HEK293T (cell line): ENCODE measurements at regions not wholly inside any gene's neighbourhood (a gene's known extent, or its start where the extent isn't known, plus 50 kb on each side); places are given as distances from the start of the nearest gene placed in this dataset.

ENCODE experiments used
- CTCF ChIA-PET: fragments of 350-600 bp; formaldehyde crosslinking; extraction: SDS; loops from one replicate; lab custom pipeline; 2021; ENCODE audit warnings: antibody characterized with exemption, inconsistent platforms; lab: Yijun Ruan, JAX
- POLR2A ChIA-PET: fragments of 350-600 bp; formaldehyde crosslinking; extraction: SDS; loops from one replicate; lab custom pipeline; 2020; ENCODE audit warnings: antibody characterized with exemption, inconsistent platforms; lab: Yijun Ruan, JAX
- DNase-seq: peaks from one replicate; pipeline ENCODE4 v3.0.0; 2012; ENCODE audit warnings: mixed read lengths; ENCODE audit errors: extremely low spot score
- ARNT ChIP-seq: fragments of 450-650 bp; IDR thresholded peaks from 2 replicates; pipeline ENCODE4 v1.6.1; 2017; ENCODE audit warnings: mild to moderate bottlenecking
- BHLHE40 ChIP-seq: fragments of 450-650 bp; IDR thresholded peaks from 2 replicates; pipeline ENCODE4 v1.6.1; 2016; ENCODE audit warnings: mild to moderate bottlenecking, moderate library complexity, borderline replicate concordance
- CTBP1 ChIP-seq: fragments of 450-650 bp; IDR thresholded peaks from 2 replicates; pipeline ENCODE4 v1.6.1; 2016; ENCODE audit warnings: borderline replicate concordance
- ELF4 ChIP-seq: fragments of 450-650 bp; IDR thresholded peaks from 2 replicates; pipeline ENCODE4 v1.6.1; 2017; ENCODE audit warnings: antibody characterized with exemption
- FOXA1 ChIP-seq: fragments of 450-650 bp; IDR thresholded peaks from 2 replicates; pipeline ENCODE4 v1.6.1; 2016; ENCODE audit warnings: mild to moderate bottlenecking
- FOXK2 ChIP-seq: fragments of 450-650 bp; IDR thresholded peaks from 2 replicates; pipeline ENCODE4 v1.6.1; 2016; ENCODE audit warnings: mild to moderate bottlenecking
- FOXM1 ChIP-seq: fragments of 450-650 bp; IDR thresholded peaks from 2 replicates; pipeline ENCODE4 v1.6.1; 2017; ENCODE audit warnings: mild to moderate bottlenecking, borderline replicate concordance
- HDGF ChIP-seq: fragments of 450-650 bp; IDR thresholded peaks from 2 replicates; pipeline ENCODE4 v1.6.1; 2017; ENCODE audit warnings: antibody characterized with exemption, borderline replicate concordance
- L3MBTL2 ChIP-seq: fragments of 450-650 bp; conservative IDR thresholded peaks from 2 replicates; pipeline ENCODE4 v1.6.1; 2016; ENCODE audit warnings: mild to moderate bottlenecking
- LEF1 ChIP-seq: fragments of 450-650 bp; IDR thresholded peaks from 2 replicates; pipeline ENCODE4 v1.6.1; 2017; ENCODE audit warnings: mild to moderate bottlenecking, borderline replicate concordance
- NFRKB ChIP-seq: fragments of 450-650 bp; IDR thresholded peaks from 2 replicates; pipeline ENCODE4 v1.6.1; 2016; ENCODE audit warnings: mild to moderate bottlenecking, moderate library complexity
- SP1 ChIP-seq: fragments of 450-650 bp; IDR thresholded peaks from 2 replicates; pipeline ENCODE4 v1.6.1; 2017
- SUZ12 ChIP-seq: fragments of 450-650 bp; IDR thresholded peaks from 2 replicates; pipeline ENCODE4 v1.6.1; 2016; ENCODE audit warnings: mild to moderate bottlenecking
- TARDBP ChIP-seq: fragments of 450-650 bp; IDR thresholded peaks from 2 replicates; pipeline ENCODE4 v1.6.1; 2016
- ZNF384 ChIP-seq: fragments of 450-650 bp; IDR thresholded peaks from 2 replicates; pipeline ENCODE4 v1.6.1; 2016
- TF ChIP-seq, protein P1 (sequence below): fragments of 450-650 bp; IDR thresholded peaks from 2 replicates; pipeline ENCODE4 v1.6.1; 2016

DNA sequence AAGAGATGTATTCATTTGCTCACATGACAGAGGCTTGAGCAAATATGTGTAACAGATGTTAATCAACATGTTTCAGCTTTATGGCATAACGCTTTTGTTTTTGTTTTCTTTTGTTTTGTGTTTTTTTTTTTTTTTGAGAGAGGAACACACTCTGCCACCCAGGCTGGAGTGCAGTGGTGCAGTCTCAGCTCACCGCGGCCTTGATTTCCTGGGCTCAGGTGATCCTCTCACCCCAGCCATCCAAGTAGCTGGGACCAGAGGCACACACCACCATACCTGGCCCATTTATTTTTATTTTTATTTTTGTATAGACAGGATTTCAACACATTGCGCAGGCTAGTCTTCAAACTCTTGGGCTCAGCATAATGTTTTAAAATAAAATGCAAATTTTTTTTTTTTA lies 1504.4 kb upstream of the CADM2 start:
- CTCF ChIA-PET, result no interaction called here
- POLR2A ChIA-PET, result no interaction called here
- no peak for DNase-seq
- TF ChIP-seq FOXK2 (no peak), ZNF384 (no peak), NFRKB (no peak), TARDBP (no peak), SUZ12 (no peak), FOXA1 (no peak), BHLHE40 (no peak), LEF1 (no peak), FOXM1 (no peak), SP1 (no peak), ELF4 (no peak), L3MBTL2 (no peak), CTBP1 (no peak), HDGF (no peak), ARNT (no peak)
- TF ChIP-seq, protein P1, sequence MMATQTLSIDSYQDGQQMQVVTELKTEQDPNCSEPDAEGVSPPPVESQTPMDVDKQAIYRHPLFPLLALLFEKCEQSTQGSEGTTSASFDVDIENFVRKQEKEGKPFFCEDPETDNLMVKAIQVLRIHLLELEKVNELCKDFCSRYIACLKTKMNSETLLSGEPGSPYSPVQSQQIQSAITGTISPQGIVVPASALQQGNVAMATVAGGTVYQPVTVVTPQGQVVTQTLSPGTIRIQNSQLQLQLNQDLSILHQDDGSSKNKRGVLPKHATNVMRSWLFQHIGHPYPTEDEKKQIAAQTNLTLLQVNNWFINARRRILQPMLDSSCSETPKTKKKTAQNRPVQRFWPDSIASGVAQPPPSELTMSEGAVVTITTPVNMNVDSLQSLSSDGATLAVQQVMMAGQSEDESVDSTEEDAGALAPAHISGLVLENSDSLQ, result no peak

DNA sequence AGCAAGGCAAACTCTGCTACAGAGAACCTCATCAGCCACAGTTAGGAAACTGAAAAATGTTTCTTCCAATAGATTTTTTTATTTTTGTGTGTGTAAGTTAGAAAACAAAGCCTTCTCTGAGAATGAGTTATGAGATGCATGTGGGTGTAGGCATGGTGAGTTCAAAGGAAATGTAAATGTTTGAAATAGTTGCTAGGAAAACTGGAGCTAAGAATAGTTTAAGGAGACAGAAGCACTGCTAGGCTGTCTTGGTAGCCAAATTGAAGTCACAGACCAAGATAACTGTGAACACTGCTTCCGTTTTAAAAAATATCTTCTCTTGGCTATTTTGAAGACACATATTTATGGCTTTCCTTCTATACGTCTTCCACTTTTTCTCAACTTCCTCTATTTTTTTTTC lies 1501.2 kb upstream of the CADM2 start:
- POLR2A ChIA-PET, result no interaction called here
- no peak for TF ChIP-seq HDGF
- TF ChIP-seq NFRKB, result no peak
- no peak for TF ChIP-seq SP1
- TF ChIP-seq, protein P1, result no peak
- TF ChIP-seq FOXM1, result no peak
- TF ChIP-seq FOXK2, result no peak
- CTCF ChIA-PET, result no interaction called here
- no peak for DNase-seq

DNA sequence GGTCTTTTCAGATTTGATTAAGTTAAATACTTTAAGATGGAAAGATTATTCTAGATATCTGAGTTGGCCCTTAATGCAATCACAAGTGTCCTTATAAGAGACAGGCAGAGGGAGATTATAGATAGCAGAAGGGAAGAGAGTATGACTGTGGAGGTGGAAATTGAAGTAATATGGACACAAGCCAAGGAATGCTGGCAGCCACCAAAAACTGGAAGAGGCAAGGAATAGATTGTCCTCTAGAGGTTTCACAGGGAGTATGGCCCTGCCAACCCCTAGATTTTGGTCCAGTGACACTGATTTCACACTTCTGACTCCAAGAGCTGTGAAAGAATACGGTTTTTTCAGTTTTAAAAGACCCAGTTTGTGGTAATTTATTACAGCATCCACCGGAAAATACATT lies 1498.7 kb upstream of the CADM2 start:
- CTCF ChIA-PET, result no interaction called here
- DNase-seq, result no peak
- POLR2A ChIA-PET, result no interaction called here
- TF ChIP-seq CTBP1, result no peak

DNA sequence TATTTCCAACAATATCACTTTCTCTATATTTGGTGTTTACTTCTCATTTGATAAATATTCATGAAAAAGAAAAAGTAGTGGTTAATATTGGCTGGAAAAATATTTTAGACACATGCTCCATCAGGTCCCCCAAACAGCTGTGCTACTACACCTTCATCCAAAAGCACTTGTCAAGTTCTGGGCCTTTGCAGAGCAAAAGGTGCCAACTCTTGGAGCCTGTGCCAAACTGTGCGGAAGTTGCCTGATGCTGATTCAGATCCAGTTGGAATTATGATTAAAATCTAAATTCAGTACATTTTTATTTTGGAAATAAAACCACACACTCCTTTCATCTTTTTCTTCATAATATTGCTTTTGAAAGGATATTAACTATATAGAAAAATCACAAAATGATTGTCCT lies 1497.4 kb upstream of the CADM2 start:
- TF ChIP-seq, protein P1, result no peak
- TF ChIP-seq TARDBP, result no peak
- POLR2A ChIA-PET, result no interaction called here
- no peak for DNase-seq
- CTCF ChIA-PET, result no interaction called here

DNA sequence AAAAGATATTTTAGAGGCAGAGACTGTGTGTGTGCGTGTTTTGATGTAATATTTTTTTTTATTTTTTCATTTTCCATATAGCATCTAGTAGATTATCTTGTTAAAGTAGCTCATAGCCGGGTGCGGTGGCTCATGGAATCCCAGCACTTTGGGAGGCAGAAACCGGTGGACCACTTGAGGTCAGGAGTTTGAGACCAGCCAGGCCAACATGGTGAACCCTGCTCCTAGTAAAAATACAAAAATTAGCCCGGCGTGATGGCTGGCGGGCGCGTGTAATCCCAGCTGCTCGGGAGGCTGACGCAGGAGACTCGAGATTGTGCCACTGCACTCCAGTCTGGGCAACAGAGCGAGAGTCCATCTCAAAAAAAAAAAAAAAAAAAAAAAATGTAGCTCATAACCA lies 1481.2 kb upstream of the CADM2 start:
- CTCF ChIA-PET, result no interaction called here
- no peak for TF ChIP-seq FOXK2
- TF ChIP-seq CTBP1, result no peak
- no peak for TF ChIP-seq SP1
- no peak for TF ChIP-seq BHLHE40
- no peak for DNase-seq
- POLR2A ChIA-PET, result no interaction called here

DNA sequence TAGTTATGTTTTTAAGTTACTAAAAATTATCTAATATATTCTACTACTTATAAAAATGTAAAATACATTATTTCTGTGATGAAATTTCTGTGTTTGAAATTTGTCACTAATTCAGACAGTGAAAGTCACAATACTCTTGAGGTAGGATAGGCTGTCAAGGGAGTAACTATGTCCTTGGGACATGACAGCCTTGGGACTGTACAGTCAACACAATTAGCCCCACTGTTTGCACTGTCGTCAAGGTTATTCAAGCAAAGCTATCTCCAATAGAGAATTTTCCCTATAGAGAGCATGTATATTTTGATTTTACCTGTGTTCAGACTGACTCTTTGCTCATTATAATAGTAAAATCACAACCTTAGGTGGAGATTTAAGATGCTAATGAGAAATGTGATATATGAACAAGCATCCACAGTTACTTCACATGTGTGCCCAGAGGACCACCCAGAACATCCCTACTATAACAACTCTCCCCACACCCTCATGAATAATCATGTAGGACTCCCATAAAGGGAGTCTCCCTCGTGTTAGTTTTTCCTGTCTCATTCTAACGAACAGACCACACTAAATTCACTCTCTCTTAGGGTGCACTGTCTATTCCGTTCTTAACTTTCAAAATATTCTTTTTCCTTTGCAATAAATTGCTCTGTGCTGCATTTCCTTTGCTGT lies 1476.3 kb upstream of the CADM2 start:
- ChIA-PET CTCF (no interaction called here), POLR2A (no interaction called here)
- no peak for DNase-seq
- TF ChIP-seq HDGF, result no peak
- TF ChIP-seq CTBP1, result no peak
- TF ChIP-seq, protein P1, result no peak
- TF ChIP-seq FOXM1, result no peak
- no peak for TF ChIP-seq SP1
- TF ChIP-seq ELF4, result no peak
- TF ChIP-seq LEF1, result no peak

DNA sequence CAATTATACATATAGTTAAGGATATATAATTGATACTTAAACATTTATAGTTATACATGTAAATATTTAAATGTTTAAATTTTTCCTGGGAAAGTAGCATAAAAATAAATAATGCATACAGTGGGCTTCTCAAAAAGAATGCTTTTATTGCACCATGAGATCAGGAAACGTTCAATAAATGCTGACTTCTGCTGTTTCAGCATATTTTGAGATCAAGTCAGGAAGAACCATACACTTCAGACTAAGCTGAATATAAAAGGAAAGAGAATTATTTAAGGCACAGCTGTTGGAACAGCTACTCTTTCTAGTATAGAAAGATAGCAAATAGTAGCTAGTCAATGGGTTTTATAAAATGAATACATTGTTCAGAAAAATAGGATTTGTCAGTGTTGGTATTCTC lies 1462.3 kb upstream of the CADM2 start:
- no peak for DNase-seq
- ChIA-PET CTCF (no interaction called here), POLR2A (interaction anchor here (0.7 kb wide), 1 partner anchor 44 kb away, joined by 4 read pairs; no protein-coding TSS in a partner anchor)
- TF ChIP-seq CTBP1 (no peak), ZNF384 (no peak), ARNT (no peak), FOXM1 (no peak), LEF1 (no peak), SUZ12 (no peak), L3MBTL2 (no peak), FOXK2 (no peak), HDGF (no peak), TARDBP (no peak), FOXA1 (no peak), NFRKB (no peak), BHLHE40 (no peak)
- TF ChIP-seq, protein P1, result no peak
